B cell (primary cell): ENCODE measurements at regions not wholly inside any gene's neighbourhood (a gene's known extent, or its start where the extent isn't known, plus 50 kb on each side); places are given as distances from the start of the nearest gene placed in this dataset.

Experiments used
- CTCF ChIP-seq: fragments of 200-600 bp; IDR thresholded peaks from one replicate; pipeline ENCODE4 v1.8.0; 2022; ENCODE audit warnings: antibody characterized with exemption, mild to moderate bottlenecking
- EZH2 ChIP-seq: IDR thresholded peaks from 2 replicates; pipeline ENCODE4 v1.6.1; 2012; ENCODE audit warnings: borderline replicate concordance, low read depth, mild to moderate bottlenecking, moderate library complexity, low read length; ENCODE audit not compliant: insufficient read depth, poor library complexity, severe bottlenecking

- TF ChIP-seq CTCF = no peak
- TF ChIP-seq EZH2 = no peak
These were observed 374.4 kb upstream of the SALL3 start for GRCh38 chr18:78605255-78605654.
